Neural crest cell (in vitro differentiated cells): ENCODE measurements at regions not wholly inside any gene's neighbourhood (a gene's known extent, or its start where the extent isn't known, plus 50 kb on each side); places are given as distances from the start of the nearest gene placed in this dataset.

Experiments used
- DNase-seq: peaks from one replicate; pipeline ENCODE4 v3.0.0; 2021; ENCODE audit warnings: low read depth, mixed read lengths, low spot score
- H3K27ac Mint-ChIP-seq: one replicate; pipeline ENCODE4 v1.8.0; 2021; ENCODE audit warnings: mild to moderate bottlenecking, mixed read lengths; ENCODE audit not compliant: unreplicated experiment
- H3K27me3 Mint-ChIP-seq: 2 replicates; pipeline ENCODE4 v1.8.0; 2021; ENCODE audit warnings: low read depth, mild to moderate bottlenecking, mixed read lengths
- H3K36me3 Mint-ChIP-seq: 2 replicates; pipeline ENCODE4 v1.8.0; 2021; ENCODE audit warnings: low read depth, mild to moderate bottlenecking, mixed read lengths
- H3K4me1 Mint-ChIP-seq: 2 replicates; pipeline ENCODE4 v1.8.0; 2021; ENCODE audit warnings: mixed read lengths
- H3K4me3 Mint-ChIP-seq: one replicate; pipeline ENCODE4 v1.8.0; 2021; ENCODE audit warnings: mild to moderate bottlenecking, mixed read lengths
- H3K9me3 Mint-ChIP-seq: 2 replicates; pipeline ENCODE4 v1.8.0; 2021; ENCODE audit warnings: mixed read lengths
- CTCF ChIP-seq: fragments of 200-600 bp; sonication (generic); conservative IDR thresholded peaks from 2 replicates; pipeline ENCODE4 v1.5.0; 2021; ENCODE audit warnings: antibody characterized with exemption, mild to moderate bottlenecking

- H3K4me3 Mint-ChIP-seq: no peak overlapping the region
- H3K36me3 Mint-ChIP-seq: no peaks in the 10 kb centered on the region
- no peak overlapping the region for H3K27ac Mint-ChIP-seq
- TF ChIP-seq CTCF: no peak
- H3K9me3 Mint-ChIP-seq: no peaks in the 10 kb centered on the region
- H3K4me1 Mint-ChIP-seq: no peaks in the 10 kb centered on the region
- DNase-seq: no peak
- H3K27me3 Mint-ChIP-seq: peaks cover 2% of the 10 kb centered on the region
Measured at GRCh38 chr11:23398052-23398451, 537.8 kb upstream of the CCDC179 start.

DNA sequence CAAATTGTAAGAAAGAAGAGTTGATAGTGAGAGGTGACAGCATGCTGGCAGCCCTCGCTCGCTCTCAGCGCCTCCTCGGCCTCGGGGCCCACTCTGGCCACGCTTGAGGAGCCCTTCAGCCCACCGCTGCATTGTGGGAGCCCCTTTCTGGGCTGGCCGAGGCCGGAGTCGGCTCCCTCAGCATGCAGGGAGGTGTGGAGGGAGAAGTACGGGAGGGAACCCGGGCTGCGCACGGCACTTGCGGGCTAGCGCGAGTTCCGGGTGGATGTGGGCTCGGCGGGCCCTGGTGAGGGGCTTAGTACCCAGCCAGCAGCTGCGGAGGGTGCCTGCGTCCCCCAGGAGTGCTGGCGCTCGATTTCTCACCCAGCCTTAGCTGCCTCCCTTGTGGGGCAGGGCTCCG is 539.7 kb upstream of the CCDC179 start:
- Mint-ChIP-seq H3K9me3 (no peaks in the 10 kb centered on the region), H3K27ac (no peak overlapping the region), H3K4me1 (no peaks in the 10 kb centered on the region), H3K27me3 (peaks cover 2% of the 10 kb centered on the region), H3K4me3 (no peak overlapping the region), H3K36me3 (no peaks in the 10 kb centered on the region)
- TF ChIP-seq CTCF: no peak
- DNase-seq: no peak

DNA sequence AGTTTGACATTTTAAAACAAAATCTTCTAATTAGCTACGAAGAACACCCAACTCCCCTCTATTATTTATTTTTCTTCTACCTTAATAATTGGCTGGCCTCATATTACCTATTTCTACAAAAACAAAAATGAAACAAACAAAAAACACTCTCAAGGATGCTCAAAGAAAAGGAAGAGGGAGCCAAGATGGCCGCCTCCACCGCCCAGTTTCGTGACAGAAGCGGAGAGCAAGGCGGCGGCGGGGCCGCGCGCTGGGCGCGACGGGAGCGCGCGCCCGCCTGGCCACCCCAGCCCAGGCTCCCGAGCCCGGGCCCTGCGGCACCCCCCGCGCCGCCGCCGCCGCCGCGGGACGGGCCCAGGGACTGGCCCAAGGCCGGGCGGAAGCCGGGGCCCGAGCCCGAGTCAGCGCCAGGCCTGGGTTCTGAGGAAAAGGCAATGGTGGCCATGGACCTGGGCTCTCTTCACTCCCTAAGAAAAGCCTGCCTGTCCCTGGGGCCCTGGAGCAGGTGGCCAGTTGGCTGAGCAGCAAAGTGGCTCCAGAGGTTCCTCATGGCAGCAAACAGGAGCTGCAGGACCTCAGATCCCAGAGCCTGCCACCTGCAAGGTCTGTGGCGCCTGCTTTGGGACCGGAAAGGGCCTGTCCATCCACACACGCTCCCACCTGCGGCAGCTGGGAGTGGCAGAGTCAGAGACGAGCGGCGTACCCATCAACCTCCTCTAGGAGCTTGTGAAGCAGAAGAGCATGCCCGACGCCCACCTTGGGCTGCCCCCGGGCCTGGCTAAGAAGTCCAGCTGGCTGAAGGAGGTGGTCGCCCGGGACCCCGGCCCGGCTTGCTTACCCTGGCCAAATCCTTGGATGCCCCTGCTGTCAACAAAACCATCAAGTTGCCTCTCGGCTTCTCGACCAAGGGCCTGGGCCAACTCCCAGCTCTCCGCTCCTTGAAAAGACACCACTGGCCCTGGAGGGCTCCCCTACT is 543.2 kb upstream of the CCDC179 start:
- H3K27ac Mint-ChIP-seq: no peak overlapping the region

DNA sequence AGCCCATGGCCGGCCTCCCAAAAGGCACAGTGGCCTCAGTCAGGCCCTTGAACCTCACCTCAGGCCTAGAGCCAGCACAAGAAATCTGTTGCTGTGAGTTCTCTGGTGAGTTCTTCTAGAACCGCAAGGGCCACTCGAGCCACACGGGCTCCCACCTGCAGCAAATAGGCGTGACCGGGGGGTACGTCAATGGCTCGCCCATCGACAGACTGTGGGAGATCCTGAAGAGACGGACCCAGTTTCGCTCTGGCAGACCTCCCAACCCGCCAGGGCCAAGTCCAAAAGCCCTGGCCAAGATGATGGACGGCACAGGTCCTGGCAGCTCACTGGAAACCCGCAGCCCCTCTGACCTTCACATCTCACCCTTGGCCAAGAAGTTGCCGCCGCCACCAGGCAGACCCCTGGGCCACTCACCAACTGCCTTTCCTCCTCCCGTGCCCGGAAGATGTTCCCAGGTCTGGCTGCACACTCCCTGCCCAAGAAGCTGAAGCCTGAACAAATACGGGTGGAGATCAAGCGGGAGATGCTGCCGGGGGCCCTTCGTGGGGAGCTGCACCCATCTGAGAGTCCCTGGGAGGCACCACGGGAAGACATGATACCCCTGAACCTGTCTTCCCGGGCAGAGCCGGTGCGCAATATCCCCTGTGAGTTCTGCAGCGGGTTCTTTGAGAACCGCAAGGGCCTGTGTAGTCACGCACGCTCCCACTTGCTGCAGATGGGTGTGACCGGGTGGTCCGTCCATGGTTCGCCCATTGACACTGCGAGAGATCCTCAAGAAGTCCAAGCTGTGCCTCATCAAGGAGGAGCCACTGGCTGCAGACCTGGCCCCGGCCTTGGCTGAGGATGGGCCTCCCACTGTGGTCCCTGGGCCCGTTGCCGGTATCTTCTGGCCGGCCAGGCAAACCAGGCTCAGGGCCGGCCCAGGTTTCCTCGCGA is 544.2 kb upstream of the CCDC179 start:
- no peak for DNase-seq
- H3K9me3 Mint-ChIP-seq: peaks cover 10% of the 10 kb centered on the region
- TF ChIP-seq CTCF: no peak
- no peak overlapping the region for H3K27ac Mint-ChIP-seq
- no peaks in the 10 kb centered on the region for H3K27me3 Mint-ChIP-seq
- no peaks in the 10 kb centered on the region for H3K36me3 Mint-ChIP-seq
- H3K4me1 Mint-ChIP-seq: no peaks in the 10 kb centered on the region
- no peak overlapping the region for H3K4me3 Mint-ChIP-seq

More for the DNA sequence above, 543.2 kb upstream of the CCDC179 start:
- Mint-ChIP-seq H3K9me3 (peaks cover 5% of the 10 kb centered on the region), H3K4me1 (no peaks in the 10 kb centered on the region), H3K36me3 (no peaks in the 10 kb centered on the region), H3K4me3 (no peak overlapping the region), H3K27me3 (no peaks in the 10 kb centered on the region)
- no peak for DNase-seq
- no peak for TF ChIP-seq CTCF

- Mint-ChIP-seq H3K9me3 (peaks cover 16% of the 10 kb centered on the region), H3K27me3 (no peaks in the 10 kb centered on the region), H3K4me3 (no peak overlapping the region), H3K4me1 (no peaks in the 10 kb centered on the region), H3K36me3 (no peaks in the 10 kb centered on the region), H3K27ac (no peak overlapping the region)
- DNase-seq: no peak
- TF ChIP-seq CTCF: no peak
Measured at GRCh38 chr11:23405350-23405937, 545.2 kb upstream of the CCDC179 start.
